K562 (cell line): ENCODE measurements at regions not wholly inside any gene's neighbourhood (a gene's known extent, or its start where the extent isn't known, plus 50 kb on each side); places are given as distances from the start of the nearest gene placed in this dataset.
A peak's percentile ranks its signal among the peaks of the same experiment; 100 is the strongest.
"Not testable (repeated sequence)": the region's sequence is repeated elsewhere in the genome, so short reads cannot be mapped to it uniquely, and the experiment has no call there.

ENCODE experiments used
- ATAC-seq: fragments of 200-7000 bp; cut with Tn5 transposase; 3 replicates; pipeline ENCODE4 v1.9.1; 2020; ENCODE audit warnings: moderate library complexity
- BruUV-seq: library from RNA; stranded (reverse); fragments of 400-500 nt; replicated peaks from 2 replicates; lab custom pipeline; 2021; lab: Mats Ljungman, UMichigan
- CTCF ChIA-PET: fragments of 300-600 bp; formaldehyde crosslinking; extraction: SDS; loops from one replicate; lab custom pipeline; 2021; ENCODE audit warnings: low intra/inter-chr PET ratio; lab: Yijun Ruan, JAX
- POLR2A ChIA-PET: fragments of 300-600, 350-650 bp; sonication (Branson Sonifier 250); formaldehyde crosslinking; extraction: SDS; loops from one replicate; lab custom pipeline; 2021; ENCODE audit warnings: antibody characterized with exemption, inconsistent platforms; lab: Yijun Ruan, JAX
- DNase-seq, 4 experiments: peaks; one replicate each; pipeline versions ENCODE4 v3.0.0 to v3.0.0-alpha.2; 2011 to 2018; ENCODE audit warnings: low spot score in 3 of 4, mixed read lengths in 3 of 4; ENCODE audit errors: extremely low read depth in 1 of 4
- FAIRE-seq: peaks from 2 replicates; lab custom pipeline; 2011; peaks lifted over from hg19 to GRCh38; lab: Jason Lieb, UNC
- H2AFZ ChIP-seq: 2 replicates; pipeline ENCODE4 v1.6.0; 2011; ENCODE audit warnings: low read depth, low read length, control low read depth, inconsistent platforms
- H3K27ac ChIP-seq: fragments of 200-600 bp; 3 replicates; pipeline ENCODE4 v1.8.0; 2011; ENCODE audit warnings: low read depth, mild to moderate bottlenecking, control low read depth, inconsistent platforms, low read length, moderate library complexity, mixed read lengths; ENCODE audit errors: extremely low read depth
- H3K27me3 ChIP-seq, 2 experiments: fragments of 300-600 bp in 1 of 2; 2 replicates in 1 of 2; 3 replicates in 1 of 2; pipeline versions ENCODE4 v1.6.0 to v1.8.0; 2011; ENCODE audit warnings: inconsistent platforms in 2 of 2, low read length in 2 of 2, mild to moderate bottlenecking in 1 of 2, mixed read lengths in 1 of 2, moderate library complexity in 1 of 2; ENCODE audit not compliant: control insufficient read depth in 2 of 2, insufficient read depth in 2 of 2
- H3K36me3 ChIP-seq: fragments of 300-600 bp; 3 replicates; pipeline ENCODE4 v1.8.0; 2011; ENCODE audit warnings: mild to moderate bottlenecking, low read length, inconsistent platforms; ENCODE audit not compliant: control insufficient read depth, insufficient read depth
- H3K4me1 ChIP-seq, 2 experiments: fragments of 200-600 bp in 1 of 2; replicated peaks in 1 of 2; 2 replicates in 1 of 2; 3 replicates in 1 of 2; pipeline versions ENCODE4 v1.5.1 to v1.8.0; 2011; ENCODE audit warnings: inconsistent platforms in 2 of 2, low read length in 2 of 2, mild to moderate bottlenecking in 1 of 2, mixed read lengths in 1 of 2, moderate library complexity in 1 of 2; ENCODE audit not compliant: control insufficient read depth in 2 of 2, insufficient read depth in 2 of 2
- H3K4me2 ChIP-seq: 2 replicates; pipeline ENCODE4 v1.6.1; 2011; ENCODE audit warnings: low read length, control low read depth, inconsistent platforms, mixed read lengths; ENCODE audit not compliant: insufficient read depth
- H3K4me3 ChIP-seq: fragments of 200-600 bp; sonication (generic), shearing (Covaris generic); 2 replicates; pipeline ENCODE4 v1.5.1; 2016; ENCODE audit warnings: control low read depth, inconsistent platforms
- H3K79me2 ChIP-seq: fragments of 200-600 bp; 3 replicates; pipeline ENCODE4 v1.8.0; 2011; ENCODE audit warnings: low read length, inconsistent platforms; ENCODE audit not compliant: control insufficient read depth, insufficient read depth
- H3K9ac ChIP-seq, 2 experiments: 2 replicates each; pipeline versions ENCODE4 v1.6.0 to v1.6.1; 2011; ENCODE audit warnings: low read depth in 2 of 2, low read length in 2 of 2, control low read depth in 1 of 2, inconsistent platforms in 1 of 2, mild to moderate bottlenecking in 1 of 2, mixed read lengths in 1 of 2; ENCODE audit not compliant: insufficient read depth in 1 of 2
- H3K9me1 ChIP-seq: one replicate; pipeline ENCODE4 v1.6.0; 2011; ENCODE audit warnings: inconsistent platforms, mild to moderate bottlenecking, low read length, moderate library complexity; ENCODE audit not compliant: control insufficient read depth, insufficient read depth
- H3K9me3 ChIP-seq: replicated peaks from 2 replicates; pipeline ENCODE4 v1.5.1; 2011; ENCODE audit warnings: low read depth, low read length, inconsistent platforms; ENCODE audit not compliant: control insufficient read depth, insufficient read depth
- H4K20me1 ChIP-seq: replicated peaks from 2 replicates; pipeline ENCODE4 v1.6.1; 2011; ENCODE audit warnings: low read length, inconsistent platforms, mixed read lengths; ENCODE audit not compliant: control insufficient read depth, insufficient read depth
- WGBS: fragments of 100-300 bp; shearing (Covaris generic); methylation state at CpG from one replicate; pipeline ENCODE4 v1.1.6; 2016; ENCODE audit warnings: low coverage, mixed read lengths; ENCODE audit not compliant: insufficient coverage; ENCODE audit errors: missing lambda C conversion rate; 5-methylcytosine and 5-hydroxymethylcytosine counted together
- in situ Hi-C: fragments of 300-500 bp; cut with MboI; formaldehyde crosslinking; loops from 4 replicates; pipeline ENCODE4 v1.15.0; 2018; ENCODE audit warnings: inconsistent platforms, mixed read lengths
- intact Hi-C: fragments of 100-400 bp; cut with micrococcal nuclease; formaldehyde crosslinking; loops from 2 replicates; pipeline ENCODE4 v1.14.2; 2022

DNA sequence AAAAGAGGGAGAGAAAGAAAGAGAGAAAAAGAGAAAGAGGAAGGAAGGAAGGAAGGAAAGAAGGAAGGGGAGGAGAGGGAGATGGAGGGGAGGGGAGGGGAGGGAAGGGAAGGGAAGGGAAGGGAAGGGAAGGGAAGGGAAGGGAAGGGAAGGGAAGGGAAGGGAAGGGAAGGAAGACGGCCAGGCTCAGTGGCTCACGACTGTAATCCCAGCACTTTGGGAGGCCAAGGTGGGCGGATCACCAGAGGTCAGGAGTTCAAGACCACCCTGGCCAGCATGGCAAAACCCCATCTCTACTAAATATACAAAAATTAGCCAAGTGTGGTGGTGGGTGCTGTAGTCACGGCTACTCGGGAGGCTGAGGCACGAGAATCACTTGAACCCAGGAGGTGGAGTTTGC lies 64.8 kb downstream of the RPS15A start:
- H3K27me3 ChIP-seq, H3K9me1 ChIP-seq, H3K4me1 ChIP-seq, DNase-seq, H3K4me3 ChIP-seq, POLR2A ChIA-PET, BruUV-seq, H3K36me3 ChIP-seq, H4K20me1 ChIP-seq, H2AFZ ChIP-seq, H3K27ac ChIP-seq, H3K9me3 ChIP-seq, intact Hi-C loops, in situ Hi-C loops, H3K4me2 ChIP-seq, CTCF ChIA-PET, H3K79me2 ChIP-seq, ATAC-seq, FAIRE-seq, H3K9ac ChIP-seq: not testable (repeated sequence)
- 0% methylated on average over 3 of the region's 6 CpGs for WGBS

DNA sequence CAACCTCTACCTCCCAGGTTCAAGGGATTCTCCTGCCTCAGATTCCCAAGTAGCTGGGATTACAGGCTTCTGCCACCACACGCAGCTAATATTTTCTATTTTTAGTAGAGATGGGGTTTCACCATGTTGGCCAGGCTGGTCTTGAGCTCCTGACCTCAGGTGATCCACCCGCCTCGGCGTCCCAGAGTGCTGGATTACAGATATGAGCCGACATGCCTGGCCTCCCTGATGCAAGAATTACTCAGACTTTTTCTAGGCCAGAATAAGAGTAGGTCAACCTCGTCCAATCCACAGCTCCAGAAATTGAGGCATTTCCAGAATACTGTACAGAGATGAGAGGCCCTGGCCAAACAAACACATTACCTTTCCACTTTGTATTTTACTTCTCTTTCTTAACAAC lies 70.2 kb downstream of the RPS15A start:
- H3K9me1 ChIP-seq, H3K4me2 ChIP-seq, BruUV-seq, POLR2A ChIA-PET, FAIRE-seq, H3K4me3 ChIP-seq, H2AFZ ChIP-seq, H3K36me3 ChIP-seq, DNase-seq, CTCF ChIA-PET, H3K79me2 ChIP-seq, intact Hi-C loops, H3K9me3 ChIP-seq, H3K4me1 ChIP-seq, H3K27ac ChIP-seq, in situ Hi-C loops, ATAC-seq, H3K27me3 ChIP-seq, H4K20me1 ChIP-seq, H3K9ac ChIP-seq: not testable (repeated sequence)
- WGBS, result no CpG with 5 or more reads among the region's 6 CpGs

DNA sequence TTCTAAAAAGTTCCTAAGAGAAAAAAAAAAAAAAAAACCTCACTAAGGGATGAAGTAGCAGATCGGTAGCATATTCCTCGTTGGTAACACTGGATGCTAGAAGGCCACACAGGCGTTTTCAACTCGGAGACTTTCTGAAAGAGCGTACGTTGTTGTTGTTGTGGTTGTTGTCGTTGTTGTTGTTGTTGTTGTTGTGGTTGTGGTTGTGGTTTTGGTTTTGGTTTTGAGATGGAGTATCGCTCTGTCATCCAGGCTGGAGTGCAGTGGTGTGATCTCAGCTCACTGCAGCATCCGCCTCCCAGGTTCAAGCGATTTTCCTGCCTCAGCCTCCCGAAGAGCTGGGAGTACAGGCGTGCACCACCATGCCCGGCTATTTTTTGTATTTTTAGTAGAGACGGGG lies 77.6 kb downstream of the RPS15A start:
- H3K4me1 ChIP-seq, H3K9me3 ChIP-seq, intact Hi-C loops, CTCF ChIA-PET, in situ Hi-C loops, DNase-seq, POLR2A ChIA-PET, H3K9ac ChIP-seq, H4K20me1 ChIP-seq, H3K4me2 ChIP-seq, H3K27me3 ChIP-seq, ATAC-seq, BruUV-seq, H3K4me3 ChIP-seq, H2AFZ ChIP-seq, H3K9me1 ChIP-seq, H3K27ac ChIP-seq, H3K36me3 ChIP-seq, H3K79me2 ChIP-seq, FAIRE-seq: not testable (repeated sequence)
- 0% methylated on average over 6 of the region's 14 CpGs for WGBS

DNA sequence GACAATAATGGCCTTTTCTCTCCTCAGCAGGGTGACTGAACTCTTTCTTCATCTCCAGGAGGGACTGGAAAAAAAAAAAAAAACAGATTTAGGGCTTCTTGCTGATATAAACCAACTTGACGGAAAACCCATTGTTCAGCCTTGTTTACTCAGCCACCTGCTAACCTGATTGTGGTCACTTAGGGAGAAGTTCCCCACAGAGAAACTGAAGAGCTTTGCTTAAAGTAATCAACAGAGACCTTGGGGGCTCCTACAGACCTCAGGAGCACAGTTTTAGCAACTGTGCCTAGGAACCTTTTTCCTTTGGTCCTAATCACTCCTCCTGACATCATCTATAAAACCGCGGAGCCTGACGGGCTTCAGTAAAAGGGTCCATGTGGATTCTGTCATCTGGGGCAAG lies 79.5 kb downstream of the RPS15A start:
- intact Hi-C loops, H3K9ac ChIP-seq, H3K9me1 ChIP-seq, ATAC-seq, H3K27me3 ChIP-seq, H3K36me3 ChIP-seq, CTCF ChIA-PET, H3K27ac ChIP-seq, POLR2A ChIA-PET, BruUV-seq, H3K4me2 ChIP-seq, DNase-seq, H2AFZ ChIP-seq, H4K20me1 ChIP-seq, H3K4me3 ChIP-seq, H3K9me3 ChIP-seq, H3K4me1 ChIP-seq, H3K79me2 ChIP-seq, in situ Hi-C loops: not testable (repeated sequence)
- WGBS, result no CpG with 5 or more reads among the region's 4 CpGs
- FAIRE-seq, result peak; percentile 15
